Mesenchymal stem cell (in vitro differentiated cells and primary cell): ENCODE measurements at regions not wholly inside any gene's neighbourhood (a gene's known extent, or its start where the extent isn't known, plus 50 kb on each side); places are given as distances from the start of the nearest gene placed in this dataset.

ENCODE experiments used
- DNase-seq: peaks from one replicate; pipeline ENCODE4 v3.0.0-alpha.2; 2013
- H2AFZ ChIP-seq: one replicate; pipeline ENCODE4 v1.6.1; 2013; ENCODE audit warnings: low read depth, mild to moderate bottlenecking, control low read depth, inconsistent platforms, low read length, moderate library complexity
- H2AK5ac ChIP-seq: 2 replicates; pipeline ENCODE4 v1.6.1; 2013; ENCODE audit warnings: low read length, moderate library complexity, mild to moderate bottlenecking, inconsistent platforms; ENCODE audit not compliant: severe bottlenecking
- H2BK120ac ChIP-seq: one replicate; pipeline ENCODE4 v1.6.1; 2013; ENCODE audit warnings: low read depth, mild to moderate bottlenecking, inconsistent platforms, low read length, moderate library complexity
- H2BK12ac ChIP-seq, 2 experiments: one replicate each; pipeline ENCODE4 v1.6.1; 2013; ENCODE audit warnings: inconsistent platforms in 2 of 2, low read length in 2 of 2, mild to moderate bottlenecking in 2 of 2, moderate library complexity in 2 of 2, control low read depth in 1 of 2
- H2BK15ac ChIP-seq: one replicate; pipeline ENCODE4 v1.6.1; 2013; ENCODE audit warnings: mild to moderate bottlenecking, low read depth, inconsistent platforms; ENCODE audit not compliant: poor library complexity, severe bottlenecking
- H2BK5ac ChIP-seq: 2 replicates; pipeline ENCODE4 v1.6.1; 2013; ENCODE audit warnings: low read depth, mild to moderate bottlenecking, low read length, control low read depth, inconsistent platforms; ENCODE audit not compliant: poor library complexity, severe bottlenecking
- H3K14ac ChIP-seq, 2 experiments: one replicate each; pipeline ENCODE4 v1.6.1; 2013; ENCODE audit warnings: inconsistent platforms in 2 of 2, low read length in 2 of 2, control low read depth in 1 of 2, mild to moderate bottlenecking in 1 of 2, moderate library complexity in 1 of 2
- H3K18ac ChIP-seq, 2 experiments: one replicate each; pipeline ENCODE4 v1.6.1; 2013; ENCODE audit warnings: inconsistent platforms in 2 of 2, low read length in 2 of 2, control low read depth in 1 of 2, low read depth in 1 of 2, mild to moderate bottlenecking in 1 of 2
- H3K23ac ChIP-seq, 2 experiments: one replicate each; pipeline ENCODE4 v1.6.1; 2013; ENCODE audit warnings: inconsistent platforms in 2 of 2, low read length in 2 of 2, mild to moderate bottlenecking in 2 of 2, moderate library complexity in 2 of 2, control low read depth in 1 of 2
- H3K27ac ChIP-seq: 2 replicates; pipeline ENCODE4 v1.5.1; 2013; ENCODE audit warnings: mild to moderate bottlenecking, moderate library complexity, low read length, control low read depth, inconsistent platforms; ENCODE audit not compliant: poor library complexity, severe bottlenecking
- H3K27me3 ChIP-seq, 2 experiments: 2 replicates each; pipeline versions ENCODE4 v1.6.1 to v1.7.0; 2013; ENCODE audit warnings: low read length in 2 of 2, mild to moderate bottlenecking in 2 of 2, moderate library complexity in 2 of 2, control low read depth in 1 of 2, inconsistent platforms in 1 of 2; ENCODE audit not compliant: control insufficient read depth in 1 of 2, insufficient read depth in 1 of 2
- H3K36me3 ChIP-seq, 2 experiments: 2 replicates each; pipeline versions ENCODE4 v1.6.1 to v1.7.0; 2013; ENCODE audit warnings: low read length in 2 of 2, control low read depth in 1 of 2, inconsistent platforms in 1 of 2, low read depth in 1 of 2, mild to moderate bottlenecking in 1 of 2; ENCODE audit not compliant: insufficient read depth in 2 of 2, control insufficient read depth in 1 of 2
- H3K4ac ChIP-seq, 2 experiments: one replicate each; pipeline ENCODE4 v1.6.1; 2013; ENCODE audit warnings: inconsistent platforms in 2 of 2, low read length in 2 of 2, mild to moderate bottlenecking in 2 of 2, moderate library complexity in 2 of 2, control low read depth in 1 of 2, low read depth in 1 of 2
- H3K4me1 ChIP-seq: 2 replicates; pipeline ENCODE4 v1.6.1; 2013; ENCODE audit warnings: low read depth, low read length, control low read depth; ENCODE audit not compliant: control insufficient read depth, insufficient read depth
- H3K4me2 ChIP-seq: 2 replicates; pipeline ENCODE4 v1.6.1; 2013; ENCODE audit warnings: low read length, mild to moderate bottlenecking, inconsistent platforms; ENCODE audit not compliant: poor library complexity, severe bottlenecking
- H3K4me3 ChIP-seq, 2 experiments: 2 replicates each; pipeline versions ENCODE4 v1.5.1 to v1.7.0; 2013; ENCODE audit warnings: low read length in 2 of 2, mild to moderate bottlenecking in 2 of 2, control low read depth in 1 of 2, low read depth in 1 of 2; ENCODE audit not compliant: insufficient read depth in 1 of 2
- H3K79me1 ChIP-seq: replicated peaks from 2 replicates; pipeline ENCODE4 v1.6.1; 2013; ENCODE audit warnings: mild to moderate bottlenecking, control low read depth, low read length, inconsistent platforms; ENCODE audit not compliant: poor library complexity, severe bottlenecking
- H3K9ac ChIP-seq: 2 replicates; pipeline ENCODE4 v1.7.0; 2013; ENCODE audit warnings: mild to moderate bottlenecking, low read length, moderate library complexity
- H3K9me3 ChIP-seq: 2 replicates; pipeline ENCODE4 v1.7.0; 2013; ENCODE audit warnings: mild to moderate bottlenecking, low read length; ENCODE audit not compliant: control insufficient read depth
- H4K8ac ChIP-seq: one replicate; pipeline ENCODE4 v1.6.1; 2013; ENCODE audit warnings: inconsistent platforms, mild to moderate bottlenecking, low read length, moderate library complexity
- H4K91ac ChIP-seq: one replicate; pipeline ENCODE4 v1.6.1; 2013; ENCODE audit warnings: mild to moderate bottlenecking, low read length, inconsistent platforms
- WGBS: methylation state at CpG from one replicate; pipeline ENCODE4 v1.1.7; 2013; ENCODE audit warnings: mixed read lengths; 5-methylcytosine and 5-hydroxymethylcytosine counted together

DNA sequence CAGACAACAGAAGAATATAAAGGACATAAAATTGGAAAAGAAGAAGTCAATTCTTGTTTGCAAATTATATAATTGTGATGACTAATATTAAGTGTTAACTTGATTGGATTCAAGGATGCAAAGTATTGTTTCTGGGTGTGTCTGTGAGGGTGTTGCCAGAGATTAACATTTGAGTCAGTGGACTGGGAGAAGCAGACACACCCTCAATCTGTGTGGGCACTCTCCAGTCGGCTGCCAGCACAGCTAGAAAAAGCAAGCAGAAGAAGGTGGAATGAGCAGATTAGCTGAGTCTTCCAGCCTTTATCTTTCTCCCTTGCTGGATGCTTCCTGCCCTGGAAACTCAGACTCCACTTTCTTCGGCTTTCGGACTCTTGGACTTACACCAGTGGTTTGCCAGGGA lies 51.7 kb downstream of the UBE2NL start:
- H3K14ac ChIP-seq = no peak overlapping the region

DNA sequence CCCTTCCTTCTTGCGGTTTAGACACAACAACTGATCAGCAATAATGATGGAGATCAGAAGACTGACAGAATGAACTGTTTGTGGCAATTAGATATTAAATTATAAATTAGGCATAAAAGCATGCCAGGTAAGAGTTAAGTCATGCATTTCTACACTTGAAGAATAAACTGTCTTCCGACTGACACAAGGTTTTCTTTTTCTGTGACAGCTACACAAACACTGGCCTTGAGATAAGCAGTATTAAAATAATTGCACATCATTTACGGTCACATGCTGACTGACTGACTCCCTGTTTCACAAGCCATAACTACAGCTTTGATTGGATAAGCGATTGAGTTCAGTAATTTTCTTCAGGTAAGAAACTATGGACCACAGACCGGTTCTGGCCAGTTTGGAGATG lies 56.2 kb downstream of the UBE2NL start:
- Histone ChIP-seq H3K9ac (no peak overlapping the region), H2BK15ac (no peak overlapping the region), H2AFZ (no peak overlapping the region), H3K36me3 (no peaks in the 10 kb centered on the region), H4K8ac (no peak overlapping the region), H3K79me1 (no peaks in the 10 kb centered on the region), H4K91ac (no peak overlapping the region), H3K18ac (no peak overlapping the region), H3K23ac (no peak overlapping the region), H3K9me3 (no peaks in the 10 kb centered on the region), H2BK5ac (no peak overlapping the region), H2AK5ac (no peak overlapping the region), H3K4ac (no peak overlapping the region), H2BK120ac (no peak overlapping the region), H3K14ac (no peak overlapping the region), H3K27ac (no peak overlapping the region), H3K4me3 (no peak overlapping the region), H3K4me2 (no peak overlapping the region), H3K4me1 (no peaks in the 10 kb centered on the region), H2BK12ac (no peak overlapping the region), H3K27me3 (no peaks in the 10 kb centered on the region)
- 89% methylated on average over 3 of the region's 5 CpGs for WGBS
- no peak for DNase-seq

More for the DNA sequence above, 51.7 kb downstream of the UBE2NL start:
- H4K8ac ChIP-seq = no peak overlapping the region
- no peak overlapping the region for H2AK5ac ChIP-seq
- no peaks in the 10 kb centered on the region for H3K4me1 ChIP-seq
- no peak overlapping the region for H3K23ac ChIP-seq
- H2BK12ac ChIP-seq = no peak overlapping the region
- H3K4me2 ChIP-seq = no peak overlapping the region
- no peak overlapping the region for H3K18ac ChIP-seq
- H2BK5ac ChIP-seq = no peak overlapping the region
- no peaks in the 10 kb centered on the region for H3K36me3 ChIP-seq
- H3K27ac ChIP-seq = no peak overlapping the region
- no peaks in the 10 kb centered on the region for H3K27me3 ChIP-seq
- WGBS = 98% methylated on average over 3 of the region's 3 CpGs
- no peaks in the 10 kb centered on the region for H3K9me3 ChIP-seq
- H3K4ac ChIP-seq = no peak overlapping the region
- DNase-seq = no peak
- H3K4me3 ChIP-seq = no peak overlapping the region
- no peak overlapping the region for H2AFZ ChIP-seq
- no peak overlapping the region for H3K9ac ChIP-seq
- H2BK15ac ChIP-seq = no peak overlapping the region
- H4K91ac ChIP-seq = no peak overlapping the region
- H2BK120ac ChIP-seq = no peak overlapping the region
- no peaks in the 10 kb centered on the region for H3K79me1 ChIP-seq

DNA sequence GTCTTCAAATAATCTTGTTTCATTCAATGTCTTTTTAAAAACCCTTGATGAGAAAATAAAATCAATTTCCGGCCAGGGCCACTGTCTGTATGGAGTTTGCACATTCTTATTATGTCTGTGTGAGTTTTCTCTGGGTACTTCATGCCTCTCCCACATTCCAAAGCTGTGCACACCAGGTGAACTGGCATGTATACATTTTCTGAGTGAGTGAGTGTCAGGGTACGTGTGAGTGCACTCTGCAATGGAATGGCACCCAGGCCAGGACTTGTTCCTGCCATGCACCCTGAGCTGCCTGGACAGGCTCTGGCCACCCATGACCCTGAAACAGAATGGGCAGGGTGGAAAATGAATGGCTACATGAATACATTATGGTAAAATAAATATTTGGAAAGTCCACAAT lies 61.3 kb downstream of the UBE2NL start:
- Histone ChIP-seq H2BK5ac (no peak overlapping the region), H2BK120ac (no peak overlapping the region), H3K9me3 (peaks cover 11% of the 10 kb centered on the region), H3K4me3 (no peak overlapping the region), H3K36me3 (no peaks in the 10 kb centered on the region), H3K14ac (no peak overlapping the region), H2BK15ac (no peak overlapping the region), H2BK12ac (no peak overlapping the region), H3K9ac (no peak overlapping the region), H3K18ac (no peak overlapping the region), H3K23ac (no peak overlapping the region), H3K4ac (no peak overlapping the region), H2AFZ (no peak overlapping the region), H3K4me1 (no peaks in the 10 kb centered on the region), H2AK5ac (no peak overlapping the region), H3K27me3 (no peaks in the 10 kb centered on the region), H4K8ac (no peak overlapping the region), H3K79me1 (no peaks in the 10 kb centered on the region), H3K4me2 (no peak overlapping the region), H4K91ac (no peak overlapping the region), H3K27ac (no peak overlapping the region)
- WGBS = no CpG with 5 or more reads among the region's 2 CpGs
- DNase-seq = no peak

DNA sequence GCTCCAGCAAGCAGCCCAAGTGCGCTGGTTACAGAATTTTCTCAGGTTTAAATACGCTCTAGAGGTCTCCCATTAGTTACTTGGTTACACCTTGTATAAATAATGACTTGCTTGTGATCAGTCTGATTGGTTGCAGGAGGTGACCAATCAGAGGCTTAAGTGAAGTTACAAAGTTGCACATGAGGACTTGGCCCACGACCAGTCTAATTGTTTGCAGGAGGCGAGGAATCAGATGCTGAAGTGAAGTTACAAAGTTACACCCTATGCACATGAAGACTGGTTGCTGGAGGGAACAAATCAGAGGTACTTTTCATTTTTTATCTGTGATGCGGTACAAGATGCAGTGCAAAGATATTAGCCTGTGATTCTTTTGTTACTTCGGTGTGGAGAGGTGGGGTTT lies 80.7 kb downstream of the UBE2NL start:
- Histone ChIP-seq H3K4me3 (no peak overlapping the region), H3K14ac (no peak overlapping the region), H4K8ac (no peak overlapping the region), H3K4me2 (no peak overlapping the region), H3K9ac (no peak overlapping the region), H3K79me1 (no peaks in the 10 kb centered on the region), H2BK12ac (no peak overlapping the region), H2AK5ac (no peak overlapping the region), H2BK5ac (no peak overlapping the region), H2BK120ac (no peak overlapping the region), H3K27ac (no peak overlapping the region), H3K27me3 (no peaks in the 10 kb centered on the region), H2AFZ (no peak overlapping the region), H4K91ac (no peak overlapping the region), H3K36me3 (no peaks in the 10 kb centered on the region), H3K23ac (no peak overlapping the region), H3K4me1 (no peaks in the 10 kb centered on the region), H3K4ac (no peak overlapping the region), H3K18ac (no peak overlapping the region), H3K9me3 (peaks cover 4% of the 10 kb centered on the region), H2BK15ac (no peak overlapping the region)
- no peak for DNase-seq
- WGBS = 90% methylated on average over 5 of the region's 6 CpGs
